Chondrocyte (in vitro differentiated cells): ENCODE measurements at regions not wholly inside any gene's neighbourhood (a gene's known extent, or its start where the extent isn't known, plus 50 kb on each side); places are given as distances from the start of the nearest gene placed in this dataset.
A peak's percentile ranks its signal among the peaks of the same experiment; 100 is the strongest.

Source experiments
- DNase-seq: peaks from one replicate; pipeline ENCODE4 v3.0.0; 2021; ENCODE audit warnings: mixed read lengths, low spot score
- H3K27ac Mint-ChIP-seq: one replicate; pipeline ENCODE4 v1.8.0; 2021; ENCODE audit warnings: mild to moderate bottlenecking, moderate library complexity, mixed read lengths; ENCODE audit not compliant: unreplicated experiment
- H3K27me3 Mint-ChIP-seq: 2 replicates; pipeline ENCODE4 v1.8.0; 2021; ENCODE audit warnings: low read depth, mixed read lengths
- H3K36me3 Mint-ChIP-seq: 2 replicates; pipeline ENCODE4 v1.8.0; 2021; ENCODE audit warnings: low read depth, mixed read lengths
- H3K4me1 Mint-ChIP-seq: 2 replicates; pipeline ENCODE4 v1.8.0; 2021; ENCODE audit warnings: low read depth, mild to moderate bottlenecking, mixed read lengths
- H3K4me3 Mint-ChIP-seq: one replicate; pipeline ENCODE4 v1.8.0; 2021; ENCODE audit warnings: mild to moderate bottlenecking, moderate library complexity, mixed read lengths; ENCODE audit not compliant: unreplicated experiment
- H3K9me3 Mint-ChIP-seq: 2 replicates; pipeline ENCODE4 v1.8.0; 2021; ENCODE audit warnings: low read depth, mixed read lengths
- CTCF ChIP-seq: fragments of 200-600 bp; sonication (generic); IDR thresholded peaks from 2 replicates; pipeline ENCODE4 v1.5.0; 2021; ENCODE audit warnings: antibody characterized with exemption, mild to moderate bottlenecking, moderate library complexity

DNA sequence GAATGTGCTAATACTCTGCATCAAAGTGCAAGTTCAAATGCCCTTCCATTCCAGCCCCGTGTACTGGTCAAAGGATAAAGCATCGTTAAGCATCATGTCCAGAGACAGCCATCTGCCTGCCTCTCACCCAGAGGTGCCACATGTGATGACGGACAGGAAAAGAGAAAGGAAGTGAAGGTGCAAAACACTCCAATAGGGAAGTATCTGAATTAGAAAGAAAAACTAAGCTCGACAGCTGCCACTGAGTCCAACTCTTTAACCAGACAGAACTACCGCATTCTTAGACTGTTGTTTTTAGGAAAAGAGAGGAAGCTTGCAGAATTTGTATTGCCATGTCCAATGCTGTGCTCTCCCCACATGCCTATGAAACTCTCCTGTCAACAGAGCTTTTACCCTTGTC lies 465.0 kb upstream of the SOX5 start:
- H3K4me1 Mint-ChIP-seq, result peaks cover 14% of the 10 kb centered on the region
- H3K27ac Mint-ChIP-seq, result no peak overlapping the region
- H3K4me3 Mint-ChIP-seq, result peak overlapping the region; percentile 14
- no peaks in the 10 kb centered on the region for H3K9me3 Mint-ChIP-seq
- no peak for TF ChIP-seq CTCF
- H3K27me3 Mint-ChIP-seq, result no peaks in the 10 kb centered on the region
- DNase-seq, result no peak
- H3K36me3 Mint-ChIP-seq, result peaks cover 3% of the 10 kb centered on the region

DNA sequence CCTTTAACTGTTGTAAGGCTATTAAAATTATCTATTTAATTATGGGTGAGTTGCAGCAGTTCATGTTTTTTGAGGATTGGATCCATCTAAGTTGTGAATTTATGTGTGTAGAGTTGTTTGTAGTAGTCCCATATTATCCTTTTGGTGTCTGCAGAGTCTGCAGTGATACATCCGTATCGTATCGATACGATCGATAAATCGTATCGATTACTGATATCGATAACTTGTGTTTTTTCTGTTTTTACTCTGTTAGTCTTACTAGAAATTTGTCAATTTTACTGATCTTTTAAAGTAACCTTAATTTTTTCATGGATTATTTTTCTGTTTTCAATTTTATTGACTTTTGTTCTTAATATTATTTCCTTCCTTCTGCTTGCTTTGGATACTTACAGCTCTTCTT lies 462.5 kb upstream of the SOX5 start:
- H3K4me3 Mint-ChIP-seq, result no peak overlapping the region
- no peak for TF ChIP-seq CTCF
- H3K9me3 Mint-ChIP-seq, result no peaks in the 10 kb centered on the region
- DNase-seq, result no peak
- H3K27me3 Mint-ChIP-seq, result no peaks in the 10 kb centered on the region
- peaks cover 14% of the 10 kb centered on the region for H3K4me1 Mint-ChIP-seq
- H3K36me3 Mint-ChIP-seq, result peaks cover 3% of the 10 kb centered on the region
- no peak overlapping the region for H3K27ac Mint-ChIP-seq

GRCh38 chr12:24409868-24410267 lies 460.4 kb upstream of the SOX5 start:
- Mint-ChIP-seq H3K27ac (no peak overlapping the region), H3K36me3 (no peaks in the 10 kb centered on the region), H3K9me3 (no peaks in the 10 kb centered on the region)

GRCh38 chr12:24408305-24408704 lies 458.8 kb upstream of the SOX5 start:
- Mint-ChIP-seq H3K27me3 (no peaks in the 10 kb centered on the region), H3K9me3 (no peaks in the 10 kb centered on the region), H3K27ac (no peak overlapping the region), H3K4me1 (peaks cover 11% of the 10 kb centered on the region), H3K4me3 (no peak overlapping the region), H3K36me3 (no peaks in the 10 kb centered on the region)
- TF ChIP-seq CTCF, result no peak
- no peak for DNase-seq

More at GRCh38 chr12:24409868-24410267, 460.4 kb upstream of the SOX5 start:
- TF ChIP-seq CTCF, result no peak
- no peak for DNase-seq
- Mint-ChIP-seq H3K27me3 (no peaks in the 10 kb centered on the region), H3K4me1 (peaks cover 8% of the 10 kb centered on the region), H3K4me3 (no peak overlapping the region)

DNA sequence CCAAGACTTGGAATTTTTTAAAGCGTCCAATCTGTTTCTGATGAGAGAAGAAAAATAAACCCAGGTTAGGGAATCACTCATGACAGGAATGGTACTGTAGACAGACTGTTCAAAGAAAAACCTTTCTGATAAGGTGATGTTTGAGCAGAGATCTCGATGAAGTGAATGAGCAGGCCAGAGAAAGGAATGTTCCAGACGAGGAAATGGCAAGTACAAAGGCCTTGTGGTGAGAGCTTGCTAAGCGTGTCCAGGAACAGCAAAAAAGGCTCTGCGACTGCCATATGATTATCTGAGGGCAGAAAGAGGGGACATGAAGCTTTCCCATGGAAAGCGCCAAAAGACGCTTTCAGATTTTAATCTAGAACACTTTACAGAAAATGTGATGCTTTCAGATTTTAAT lies 458.4 kb upstream of the SOX5 start:
- H3K36me3 Mint-ChIP-seq, result no peaks in the 10 kb centered on the region
- H3K27ac Mint-ChIP-seq, result no peak overlapping the region
- no peak for TF ChIP-seq CTCF
- H3K27me3 Mint-ChIP-seq, result no peaks in the 10 kb centered on the region
- DNase-seq, result no peak
- H3K4me1 Mint-ChIP-seq, result peaks cover 11% of the 10 kb centered on the region
- no peaks in the 10 kb centered on the region for H3K9me3 Mint-ChIP-seq
- no peak overlapping the region for H3K4me3 Mint-ChIP-seq
